HG03139 (cell line): ENCODE measurements at regions not wholly inside any gene's neighbourhood (a gene's known extent, or its start where the extent isn't known, plus 50 kb on each side); places are given as distances from the start of the nearest gene placed in this dataset.

Experiments
- ATAC-seq: cut with Tn5 transposase; IDR thresholded peaks from one replicate; pipeline ENCODE4 v1.9.1; 2021; ENCODE audit not compliant: unreplicated experiment

- ATAC-seq = no peak
Measured at GRCh38 chr1:79845936-79846335, 839.4 kb upstream of the ADGRL4 start.

- ATAC-seq = no peak
Measured at GRCh38 chr1:79842811-79843210, 836.3 kb upstream of the ADGRL4 start.

GRCh38 chr1:79839882-79840281 lies 833.4 kb upstream of the ADGRL4 start:
- ATAC-seq = no peak

GRCh38 chr1:79827446-79827845 lies 820.9 kb upstream of the ADGRL4 start:
- ATAC-seq = no peak

- ATAC-seq = no peak
Measured at GRCh38 chr1:79825551-79825950, 819.0 kb upstream of the ADGRL4 start.

GRCh38 chr1:79822053-79822452 lies 815.5 kb upstream of the ADGRL4 start:
- no peak for ATAC-seq

GRCh38 chr1:79819140-79819539 lies 812.6 kb upstream of the ADGRL4 start:
- no peak for ATAC-seq

- no peak for ATAC-seq
Measured at GRCh38 chr1:79817031-79817560, 810.6 kb upstream of the ADGRL4 start.

- no peak for ATAC-seq
Measured at GRCh38 chr1:79815115-79815514, 808.6 kb upstream of the ADGRL4 start.

- no peak for ATAC-seq
Measured at GRCh38 chr1:79811173-79811572, 804.6 kb upstream of the ADGRL4 start.

GRCh38 chr1:79808816-79809475 lies 802.4 kb upstream of the ADGRL4 start:
- no peak for ATAC-seq

GRCh38 chr1:79807816-79808215 lies 801.3 kb upstream of the ADGRL4 start:
- no peak for ATAC-seq

GRCh38 chr1:79797487-79797886 lies 791.0 kb upstream of the ADGRL4 start:
- ATAC-seq = no peak

GRCh38 chr1:79796434-79796833 lies 789.9 kb upstream of the ADGRL4 start:
- no peak for ATAC-seq

- ATAC-seq = no peak
Measured at GRCh38 chr1:79792219-79792930, 785.8 kb upstream of the ADGRL4 start.

- ATAC-seq = no peak
Measured at GRCh38 chr1:79791488-79792218, 785.1 kb upstream of the ADGRL4 start.

- no peak for ATAC-seq
Measured at GRCh38 chr1:79790950-79791349, 784.4 kb upstream of the ADGRL4 start.

GRCh38 chr1:79787631-79788030 lies 781.1 kb upstream of the ADGRL4 start:
- ATAC-seq = no peak

- no peak for ATAC-seq
Measured at GRCh38 chr1:79785964-79786363, 779.4 kb upstream of the ADGRL4 start.

GRCh38 chr1:79785561-79785960 lies 779.0 kb upstream of the ADGRL4 start:
- no peak for ATAC-seq

GRCh38 chr1:79781261-79781660 lies 774.7 kb upstream of the ADGRL4 start:
- no peak for ATAC-seq
